CD4-positive, alpha-beta T cell treated with Interleukin-15 for 1 hour (primary cell): ENCODE measurements at regions not wholly inside any gene's neighbourhood (a gene's known extent, or its start where the extent isn't known, plus 50 kb on each side); places are given as distances from the start of the nearest gene placed in this dataset.

Experiments used
- DNase-seq: peaks from one replicate; pipeline ENCODE4 v3.0.0-alpha.2; 2020

GRCh38 chr9:108709997-108710396 is 145.8 kb downstream of the ACTL7B start:
- DNase-seq, result no peak

- DNase-seq, result no peak
These were observed 146.7 kb downstream of the ACTL7B start for GRCh38 chr9:108709126-108709525.

GRCh38 chr9:108708448-108708847 is 147.3 kb downstream of the ACTL7B start:
- no peak for DNase-seq

GRCh38 chr9:108707120-108707519 is 148.7 kb downstream of the ACTL7B start:
- no peak for DNase-seq

- DNase-seq, result no peak
These were observed 151.5 kb downstream of the ACTL7B start for GRCh38 chr9:108704156-108704852.

GRCh38 chr9:108703429-108703828 is 152.4 kb downstream of the ACTL7B start:
- DNase-seq, result no peak

GRCh38 chr9:108702681-108703080 is 153.1 kb downstream of the ACTL7B start:
- no peak for DNase-seq

- no peak for DNase-seq
These were observed 157.0 kb downstream of the ACTL7B start for GRCh38 chr9:108698801-108699200.

GRCh38 chr9:108698231-108698630 is 157.6 kb downstream of the ACTL7B start:
- no peak for DNase-seq

GRCh38 chr9:108696156-108696555 is 159.6 kb downstream of the ACTL7B start:
- no peak for DNase-seq

- DNase-seq, result no peak
These were observed 161.6 kb downstream of the ACTL7B start for GRCh38 chr9:108694170-108694569.

GRCh38 chr9:108691614-108692013 is 164.2 kb downstream of the ACTL7B start:
- DNase-seq, result no peak

GRCh38 chr9:108688676-108689075 is 167.1 kb downstream of the ACTL7B start:
- DNase-seq, result no peak

GRCh38 chr9:108688051-108688450 is 167.7 kb downstream of the ACTL7B start:
- DNase-seq, result no peak

- DNase-seq, result no peak
These were observed 168.5 kb downstream of the ACTL7B start for GRCh38 chr9:108687006-108687987.

- DNase-seq, result no peak
These were observed 171.3 kb downstream of the ACTL7B start for GRCh38 chr9:108684288-108685025.

- DNase-seq, result no peak
These were observed 172.5 kb downstream of the ACTL7B start for GRCh38 chr9:108683245-108683644.

- DNase-seq, result no peak
These were observed 173.8 kb downstream of the ACTL7B start for GRCh38 chr9:108681851-108682590.

- no peak for DNase-seq
These were observed 174.8 kb downstream of the ACTL7B start for GRCh38 chr9:108680946-108681345.

GRCh38 chr9:108677776-108678175 is 178.0 kb downstream of the ACTL7B start:
- no peak for DNase-seq

GRCh38 chr9:108676355-108676754 is 179.4 kb downstream of the ACTL7B start:
- no peak for DNase-seq

GRCh38 chr9:108675708-108676107 is 180.1 kb downstream of the ACTL7B start:
- no peak for DNase-seq
